T-helper 17 cell (primary cell): ENCODE measurements at regions not wholly inside any gene's neighbourhood (a gene's known extent, or its start where the extent isn't known, plus 50 kb on each side); places are given as distances from the start of the nearest gene placed in this dataset.
"Not testable (repeated sequence)": the region's sequence is repeated elsewhere in the genome, so short reads cannot be mapped to it uniquely, and the experiment has no call there.

Experiments used
- ATAC-seq: fragments of 150-1000 bp; cut with Tn5 transposase; 2 replicates; pipeline ENCODE4 v1.10.0; 2021; ENCODE audit warnings: mild to moderate bottlenecking, moderate library complexity
- DNase-seq, 3 donors: peaks; one replicate each; pipeline versions ENCODE4 v3.0.0 to v3.0.0-alpha.2; 2020 to 2021
- H3K9me3 ChIP-seq: one replicate; pipeline ENCODE4 v1.7.0; 2013; ENCODE audit warnings: low read length, mild to moderate bottlenecking; ENCODE audit not compliant: control insufficient read depth, poor library complexity, severe bottlenecking
- H3K27ac Mint-ChIP-seq: one replicate; pipeline ENCODE4 v1.8.0; 2022; ENCODE audit warnings: mild to moderate bottlenecking, moderate library complexity, mixed read lengths
- H3K27me3 Mint-ChIP-seq: one replicate; pipeline ENCODE4 v1.8.0; 2022; ENCODE audit warnings: mixed read lengths
- H3K36me3 Mint-ChIP-seq: one replicate; pipeline ENCODE4 v1.8.0; 2022; ENCODE audit warnings: low read depth, mixed read lengths
- H3K4me1 Mint-ChIP-seq: one replicate; pipeline ENCODE4 v1.8.0; 2022; ENCODE audit warnings: mild to moderate bottlenecking, mixed read lengths
- H3K4me3 Mint-ChIP-seq: one replicate; pipeline ENCODE4 v1.8.0; 2022; ENCODE audit warnings: mild to moderate bottlenecking, moderate library complexity, mixed read lengths

DNA sequence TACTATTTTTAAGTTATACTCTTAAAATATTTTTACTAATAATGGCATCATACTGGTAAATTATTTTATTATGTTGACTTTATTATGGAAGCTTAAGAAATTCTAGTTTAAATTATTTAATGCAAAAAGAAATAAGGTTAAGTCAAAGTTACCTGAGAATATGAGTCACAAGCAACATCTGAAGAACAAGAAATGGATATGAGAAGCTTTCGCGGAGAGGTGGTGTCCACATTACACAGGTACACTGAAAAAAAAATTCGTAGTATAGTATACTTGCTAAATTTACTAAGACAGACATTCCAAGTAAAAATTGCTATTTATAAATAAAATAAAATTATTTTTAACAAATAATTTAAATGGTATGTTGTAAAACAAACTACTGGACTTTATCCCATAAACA lies 143.8 kb downstream of the AVL9 start:
- Mint-ChIP-seq H3K36me3 (peaks cover 3% of the 10 kb centered on the region), H3K4me3 (no peak overlapping the region), H3K4me1 (peaks cover 6% of the 10 kb centered on the region), H3K27me3 (no peaks in the 10 kb centered on the region), H3K27ac (no peak overlapping the region)
- DNase-seq (no peak), ATAC-seq (no peak)
- H3K9me3 ChIP-seq: no peaks in the 10 kb centered on the region

DNA sequence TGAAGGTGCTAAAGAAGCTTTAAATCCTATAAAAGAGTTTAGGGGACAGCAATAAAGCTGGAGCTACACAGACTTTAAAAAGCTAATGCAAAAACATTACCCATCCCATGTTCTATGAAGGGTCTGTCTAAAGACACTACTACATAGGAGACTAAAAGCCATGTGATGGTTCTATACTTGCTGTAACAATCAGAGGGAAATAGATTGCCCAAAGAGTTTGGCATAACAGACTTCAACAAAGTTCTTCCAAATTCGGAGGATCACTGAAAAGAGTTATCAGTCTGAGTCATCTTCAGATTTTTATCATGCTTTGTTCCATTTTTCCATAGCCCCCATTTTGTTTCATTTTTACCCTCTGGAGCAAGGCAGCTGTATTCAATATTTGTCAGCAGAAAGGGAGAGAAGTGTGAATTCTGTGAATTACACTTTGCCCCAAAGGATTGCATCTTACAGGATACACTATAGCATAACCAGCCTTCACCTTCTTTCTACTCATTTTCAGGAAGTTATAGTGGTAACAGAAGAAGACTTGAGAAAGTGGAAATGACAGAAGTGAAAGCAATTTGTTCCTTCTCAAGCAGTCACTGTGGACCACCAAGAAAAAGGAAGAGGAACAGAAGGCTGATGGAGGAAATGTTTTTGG lies 143.3 kb downstream of the AVL9 start:
- H3K4me3 Mint-ChIP-seq, DNase-seq, H3K36me3 Mint-ChIP-seq, ATAC-seq, H3K27me3 Mint-ChIP-seq, H3K9me3 ChIP-seq, H3K27ac Mint-ChIP-seq, H3K4me1 Mint-ChIP-seq: not testable (repeated sequence)
